C1 segment of cervical spinal cord (tissue), 14 donors: ENCODE measurements at regions not wholly inside any gene's neighbourhood (a gene's known extent, or its start where the extent isn't known, plus 50 kb on each side); places are given as distances from the start of the nearest gene placed in this dataset.
A peak's percentile ranks its signal among the peaks of the same experiment; 100 is the strongest.

Experiments
- DNase-seq, 14 donors: peaks; one replicate each; lab custom pipeline; 2025; lab: John Stamatoyannopoulos, UW

DNA sequence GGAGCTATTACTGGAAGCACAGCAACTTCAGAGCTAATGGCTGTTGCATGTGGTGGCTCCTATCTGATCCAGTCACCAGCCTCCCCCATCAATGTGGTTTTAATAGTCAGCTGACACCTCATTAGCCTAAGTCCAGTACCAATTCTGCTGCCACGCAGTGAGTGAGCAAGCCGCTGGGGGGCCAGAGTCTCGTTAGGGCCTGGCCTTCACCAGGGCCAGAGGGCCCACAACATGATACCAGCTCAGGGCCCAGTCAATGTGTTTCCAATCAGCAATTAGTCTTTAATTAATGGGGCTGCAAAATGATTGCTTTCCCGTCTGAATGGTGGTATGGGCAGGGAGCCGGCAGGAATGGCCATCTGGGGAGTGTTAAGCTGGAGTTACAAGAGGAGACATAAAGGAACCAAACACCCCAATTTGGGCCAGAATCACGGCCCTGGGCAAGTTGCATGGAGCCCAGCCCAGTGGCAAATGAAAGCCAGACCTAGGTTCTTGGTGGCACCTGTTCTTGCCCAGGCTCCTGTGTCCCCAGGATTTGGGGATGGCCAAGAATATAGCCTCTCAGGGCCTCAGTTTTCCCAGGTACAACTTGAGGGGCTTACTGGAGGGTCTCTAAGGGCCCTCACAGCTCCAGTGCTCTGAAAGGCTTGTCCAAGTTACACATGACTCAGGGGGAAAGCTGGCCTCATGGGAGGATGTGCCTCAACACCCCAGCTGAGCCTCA, 119.2 kb downstream of the EFNB1 start:
- DNase-seq = no peak

DNA sequence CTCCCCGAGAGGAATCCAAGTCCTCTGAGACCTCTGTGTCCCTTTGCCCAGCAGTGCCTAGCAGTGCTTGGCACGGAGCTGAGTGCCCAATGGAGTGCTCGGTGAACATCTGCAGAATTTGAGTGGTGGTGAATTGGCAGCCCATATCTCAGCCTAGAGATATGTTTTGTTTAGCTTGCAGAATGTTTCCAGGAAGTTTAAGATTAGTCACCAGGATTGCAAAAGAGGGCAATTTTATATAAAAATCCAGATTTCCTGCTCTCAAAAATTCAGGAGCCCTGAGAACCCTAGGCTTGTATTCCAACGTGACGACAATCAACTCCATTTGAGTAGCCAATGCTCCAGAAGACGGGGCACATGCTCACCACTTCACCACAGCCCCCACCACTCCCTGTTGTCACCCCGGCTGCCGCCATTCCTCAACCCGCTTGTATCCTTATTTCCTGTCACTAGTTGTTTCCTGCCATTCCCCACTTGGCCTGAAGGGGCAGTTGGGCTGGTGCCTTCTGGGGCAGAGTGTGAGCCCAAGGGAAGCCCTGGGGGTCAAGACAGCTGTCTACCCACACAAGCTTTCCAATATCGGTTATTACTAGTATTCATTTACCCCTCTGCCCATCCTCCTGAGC, 116.9 kb downstream of the EFNB1 start:
- DNase-seq = no peak

DNA sequence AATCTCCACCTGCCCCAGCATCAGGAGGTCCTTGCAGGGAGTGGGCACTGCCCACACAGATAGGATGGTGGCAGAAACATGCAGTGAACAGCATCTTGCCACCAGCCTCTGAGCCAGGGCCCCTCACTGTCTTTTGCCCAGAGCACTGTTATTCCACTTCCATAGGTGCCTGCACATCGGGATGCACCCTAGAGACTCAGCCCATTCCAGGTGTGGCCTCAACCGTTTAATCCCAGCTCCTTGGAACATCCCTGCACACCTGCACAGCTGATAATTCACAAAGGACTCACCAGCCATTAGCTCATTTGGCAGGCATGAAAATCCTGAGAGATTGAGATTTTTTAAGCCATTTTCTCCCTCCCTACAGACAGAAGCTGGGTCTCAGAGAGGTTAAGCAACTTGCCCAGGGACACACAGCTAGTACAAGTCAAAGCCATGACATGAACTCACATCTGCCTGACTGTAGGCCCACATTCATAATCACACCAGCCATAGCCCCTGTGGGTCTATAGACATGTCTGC, 116.3 kb downstream of the EFNB1 start:
- no peak for DNase-seq

DNA sequence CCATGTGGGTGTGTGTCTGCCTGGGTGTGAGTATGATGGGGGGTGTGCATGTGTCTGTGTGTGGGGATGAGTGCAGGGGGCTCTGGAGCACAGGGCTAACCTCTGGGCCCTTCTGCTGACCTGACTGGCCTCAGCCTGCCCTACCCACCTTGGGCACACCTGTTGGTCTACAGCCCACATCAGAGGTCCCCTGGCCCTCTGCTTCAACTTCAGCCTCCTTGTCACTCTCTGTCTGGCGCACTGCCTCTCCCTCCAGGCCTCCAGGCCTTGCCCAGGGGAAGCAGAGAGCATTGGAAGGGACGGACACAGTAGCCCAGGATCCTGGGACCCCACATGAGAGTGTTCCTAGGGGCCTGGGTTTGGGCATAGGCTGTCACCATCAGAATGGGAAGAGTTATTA, 115.4 kb downstream of the EFNB1 start:
- DNase-seq = no peak

DNA sequence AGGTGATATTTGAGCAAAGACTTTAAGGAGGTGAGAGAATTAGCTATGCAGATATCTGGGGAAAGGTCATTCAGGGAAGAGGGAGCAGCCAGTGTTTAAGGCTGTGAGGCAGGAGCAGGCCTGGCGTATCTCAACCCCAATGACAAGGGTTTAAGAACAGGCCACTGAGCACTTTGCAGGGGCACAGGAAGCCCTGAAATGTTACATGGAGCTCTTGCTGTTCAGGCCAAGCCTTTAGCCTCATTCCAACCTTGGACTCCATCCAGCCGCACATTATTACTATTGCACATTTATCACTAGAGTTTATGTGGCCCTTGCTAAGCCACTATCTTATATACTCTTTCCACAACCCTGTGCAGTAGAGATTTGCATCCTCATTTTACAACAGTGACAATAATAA, 114.0 kb downstream of the EFNB1 start:
- no peak for DNase-seq

DNA sequence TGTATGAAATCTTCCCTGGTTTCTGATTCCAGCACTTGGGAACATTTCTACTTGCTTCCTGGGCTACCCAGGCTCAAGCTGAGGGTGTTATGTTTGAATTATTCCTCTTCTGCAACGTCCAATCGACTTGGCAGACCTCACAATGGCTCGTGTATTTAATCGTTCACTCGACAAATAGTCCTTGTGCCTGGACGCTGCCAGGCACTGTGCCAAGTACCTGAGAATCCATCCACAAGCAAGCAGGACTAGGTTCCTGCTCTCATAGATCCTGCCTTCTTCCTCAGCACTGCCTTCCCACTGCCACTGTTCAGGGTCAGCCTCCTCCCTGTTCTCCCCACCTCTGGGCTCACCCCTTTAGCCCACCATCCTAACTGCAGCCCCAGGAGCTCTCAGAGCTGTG, 113.3 kb downstream of the EFNB1 start:
- no peak for DNase-seq

DNA sequence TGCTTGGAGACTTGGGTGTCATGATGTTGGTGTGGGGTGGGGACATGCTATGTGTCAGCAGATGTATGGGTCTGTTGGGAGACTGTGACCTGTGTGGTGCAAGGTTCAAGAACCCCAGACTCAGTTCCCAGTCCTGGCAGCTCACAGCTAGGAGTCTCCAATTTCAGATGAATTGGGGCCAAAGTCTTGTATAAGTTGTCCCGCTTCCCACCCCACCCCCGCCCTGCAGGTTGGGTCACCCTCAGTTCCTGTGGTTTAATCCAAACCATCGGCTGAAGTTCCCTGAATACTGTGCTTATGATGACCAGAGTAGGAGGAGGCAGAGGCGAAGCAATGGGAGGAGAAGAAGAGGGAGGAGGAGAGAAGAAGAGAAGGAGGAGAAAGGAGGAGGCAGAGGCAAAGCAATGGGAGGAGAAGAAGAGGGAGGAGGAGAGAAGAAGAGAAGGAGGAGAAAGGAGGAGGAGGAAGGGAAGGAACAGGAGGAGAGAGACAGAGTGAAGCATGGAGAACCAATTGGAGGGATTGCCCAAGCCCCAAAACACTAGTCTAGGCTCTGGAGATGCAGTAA, 112.6 kb downstream of the EFNB1 start:
- no peak for DNase-seq

DNA sequence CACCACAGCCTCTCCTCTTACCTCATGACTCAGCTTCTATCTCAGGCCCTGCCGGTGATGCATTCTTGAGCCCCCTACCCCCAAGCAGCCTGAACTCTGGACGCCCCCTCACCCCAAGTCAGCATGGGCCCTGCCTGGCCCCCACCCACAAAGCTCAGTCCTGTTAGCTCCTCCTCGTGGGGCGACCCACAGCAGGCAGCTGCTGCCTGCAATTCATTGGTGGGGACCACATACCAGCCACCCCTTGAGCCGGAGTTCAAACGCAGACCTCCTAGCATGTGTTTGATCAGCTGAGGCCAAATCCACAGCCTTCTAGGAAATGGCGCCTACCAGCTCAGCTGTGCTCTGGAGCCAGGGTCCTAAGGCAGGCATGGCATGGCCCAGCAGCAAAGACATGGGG, 111.8 kb downstream of the EFNB1 start:
- no peak for DNase-seq

DNA sequence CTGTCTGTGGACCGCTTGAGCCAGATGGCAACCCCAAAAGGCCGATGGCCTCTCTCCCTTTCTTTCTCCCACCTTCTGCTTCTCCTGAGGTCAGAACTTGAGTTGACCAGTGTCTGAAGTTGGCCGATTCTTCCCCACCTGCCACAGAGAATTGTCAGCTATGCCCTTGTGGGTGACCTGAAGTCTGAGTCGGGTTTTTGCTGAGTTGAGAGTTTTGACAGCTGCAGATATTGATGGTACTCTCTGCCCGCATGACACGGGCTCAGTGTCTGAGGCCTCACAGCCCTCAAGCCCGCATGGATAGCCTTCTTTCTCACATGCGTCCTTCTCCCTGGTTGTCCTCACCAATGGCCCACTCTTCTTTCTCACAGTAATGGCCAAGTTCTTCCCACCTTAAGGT, 111.0 kb downstream of the EFNB1 start:
- DNase-seq = no peak

DNA sequence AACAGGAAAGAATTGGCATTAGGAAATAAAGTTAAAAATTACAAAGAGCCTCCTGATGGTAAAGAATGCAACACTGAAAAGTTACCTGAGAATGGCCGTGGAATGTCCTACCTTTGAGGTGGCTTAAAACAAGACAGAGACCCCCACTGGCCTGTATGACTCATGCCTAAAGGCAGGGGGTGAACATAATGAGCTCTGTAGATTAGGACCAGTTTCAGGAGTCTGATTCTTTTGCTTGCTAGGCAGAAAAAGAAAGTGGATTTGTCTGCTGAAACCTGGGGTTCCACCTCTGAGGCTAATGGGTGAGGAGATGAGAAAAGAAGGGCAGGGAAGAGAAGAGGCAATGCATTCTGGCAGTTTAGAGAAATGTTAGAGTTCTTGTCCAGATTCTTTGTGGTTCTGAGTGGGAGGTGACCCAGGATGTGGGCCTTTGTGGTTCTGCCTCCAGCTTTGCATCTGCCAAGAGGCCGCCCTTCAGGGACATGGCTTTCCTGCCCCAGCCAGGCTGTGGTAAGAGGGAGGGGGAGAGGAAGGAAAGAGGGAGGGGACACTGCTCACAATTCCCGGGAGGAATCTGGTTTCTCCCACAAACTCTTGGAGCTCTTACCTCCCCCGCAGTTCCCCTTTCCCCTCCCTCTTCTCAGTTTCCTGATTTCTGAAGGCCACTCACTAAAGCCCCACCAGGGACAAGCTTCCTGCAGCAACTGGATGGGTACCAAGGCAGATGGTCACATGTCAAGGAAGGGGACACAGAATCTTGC, 109.6 kb downstream of the EFNB1 start:
- no peak for DNase-seq

DNA sequence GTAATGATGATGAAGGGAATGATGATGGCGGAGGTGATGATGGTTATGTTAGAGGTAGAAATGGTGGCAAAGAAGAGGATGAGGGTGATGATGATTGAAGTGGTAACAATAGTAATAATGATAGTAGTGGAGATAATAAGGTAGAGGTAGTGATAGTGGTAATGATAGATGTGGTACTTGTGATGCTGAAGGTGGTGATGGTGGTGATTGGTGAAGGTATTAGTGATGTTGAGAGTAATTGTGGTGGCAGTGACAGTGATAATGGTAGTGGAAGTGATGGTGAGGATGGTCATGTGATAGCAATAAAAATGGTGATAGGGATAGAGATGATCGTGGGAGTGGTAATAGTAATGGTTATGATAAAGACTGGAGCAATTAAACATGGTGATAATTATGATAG, 108.8 kb downstream of the EFNB1 start:
- DNase-seq = no peak

DNA sequence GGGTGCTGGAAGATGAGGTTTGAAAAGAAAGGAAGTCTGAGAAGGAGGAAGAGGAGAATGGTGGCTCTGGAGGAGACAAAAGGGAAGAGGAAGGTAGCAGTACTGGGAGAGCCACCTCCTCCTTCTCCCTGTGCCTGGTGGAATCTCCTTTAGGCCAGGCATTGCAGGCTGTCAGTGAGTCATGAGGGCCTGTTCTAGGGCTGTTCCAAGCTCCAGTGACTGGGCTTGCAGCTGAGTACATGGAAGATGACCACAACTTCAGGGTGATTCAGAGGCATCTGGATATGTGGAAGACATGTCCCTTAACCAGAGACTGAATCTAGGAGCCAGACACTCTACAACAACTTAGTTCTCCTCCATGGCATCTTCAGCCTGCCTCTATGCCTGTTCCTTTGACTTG, 107.8 kb downstream of the EFNB1 start:
- no peak for DNase-seq

DNA sequence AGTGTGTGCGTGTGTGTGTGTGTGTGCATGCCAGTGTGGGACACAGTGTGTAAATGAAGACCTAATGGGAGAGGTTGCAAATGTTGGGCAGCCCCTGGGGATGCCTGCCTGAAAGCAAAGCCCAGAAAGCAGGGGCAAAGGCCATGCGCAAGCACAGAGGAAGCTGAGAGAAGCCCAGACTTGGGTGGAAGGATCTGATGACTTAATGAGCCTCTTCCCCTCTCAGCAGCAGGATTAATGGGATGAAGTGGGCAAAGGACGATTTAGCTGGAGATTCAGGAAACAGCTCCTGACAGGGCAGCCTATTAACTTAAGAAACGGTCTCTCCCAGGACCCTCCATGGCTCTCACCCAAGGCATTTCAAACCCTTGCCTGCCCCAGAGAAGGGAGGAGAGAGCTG, 107.3 kb downstream of the EFNB1 start:
- no peak for DNase-seq

DNA sequence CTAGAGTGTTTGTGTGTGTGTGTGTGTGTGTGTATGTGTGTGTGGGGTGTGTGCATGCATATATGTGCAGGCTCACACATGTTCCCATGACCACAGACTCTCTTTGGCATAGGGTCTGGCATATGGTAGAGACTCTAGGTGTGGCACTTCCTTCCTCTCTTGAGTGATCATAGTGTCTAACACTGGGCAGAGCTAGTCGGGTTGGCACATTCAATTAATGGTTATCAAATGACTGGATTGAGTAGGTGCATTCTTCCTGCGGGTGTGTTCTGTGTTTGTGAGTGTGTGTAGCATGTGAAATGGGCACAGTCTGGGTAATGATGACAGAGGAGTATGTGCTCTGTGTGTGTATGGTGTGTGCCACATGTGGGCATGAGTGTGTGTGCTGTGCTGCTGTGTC, 106.5 kb downstream of the EFNB1 start:
- no peak for DNase-seq

DNA sequence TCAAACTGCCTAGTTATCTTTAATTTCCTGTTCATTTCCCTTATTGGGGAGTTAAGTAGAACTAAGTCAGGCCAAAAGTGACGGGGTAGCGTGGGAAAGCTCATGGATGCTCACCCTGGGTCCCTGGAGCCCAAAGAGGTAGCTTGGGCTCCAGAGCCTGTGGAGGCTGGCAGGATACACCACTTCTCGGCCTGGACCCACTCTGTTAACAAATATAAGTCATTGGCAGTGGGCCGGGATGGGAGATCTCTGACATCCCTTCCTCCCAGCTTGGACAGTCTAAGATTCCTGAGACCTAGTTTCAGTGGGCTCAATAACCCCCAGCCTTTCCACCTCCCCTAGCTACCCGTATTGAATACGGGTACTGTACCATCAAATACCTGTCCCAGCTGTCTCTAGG, 106.1 kb downstream of the EFNB1 start:
- no peak for DNase-seq

DNA sequence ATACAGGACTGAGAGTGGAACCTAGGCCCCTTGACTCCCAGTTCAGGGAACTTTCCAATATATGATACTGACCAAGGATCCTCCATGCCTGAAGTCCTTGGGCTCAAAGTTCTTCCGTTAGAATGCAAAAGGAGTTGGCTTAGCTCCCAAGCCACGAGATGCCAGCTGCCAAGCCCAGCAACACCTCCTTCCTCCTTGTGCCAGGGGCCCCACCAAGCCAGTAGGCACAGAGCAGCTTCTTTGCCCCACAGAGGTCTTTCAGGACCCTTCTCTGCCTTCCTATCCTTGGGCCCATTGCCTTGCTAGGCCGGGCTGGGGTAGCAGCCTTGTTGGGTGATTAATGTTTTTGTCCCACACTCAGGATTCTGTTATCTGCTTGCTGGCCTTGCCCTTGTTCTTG, 105.6 kb downstream of the EFNB1 start:
- DNase-seq = no peak

DNA sequence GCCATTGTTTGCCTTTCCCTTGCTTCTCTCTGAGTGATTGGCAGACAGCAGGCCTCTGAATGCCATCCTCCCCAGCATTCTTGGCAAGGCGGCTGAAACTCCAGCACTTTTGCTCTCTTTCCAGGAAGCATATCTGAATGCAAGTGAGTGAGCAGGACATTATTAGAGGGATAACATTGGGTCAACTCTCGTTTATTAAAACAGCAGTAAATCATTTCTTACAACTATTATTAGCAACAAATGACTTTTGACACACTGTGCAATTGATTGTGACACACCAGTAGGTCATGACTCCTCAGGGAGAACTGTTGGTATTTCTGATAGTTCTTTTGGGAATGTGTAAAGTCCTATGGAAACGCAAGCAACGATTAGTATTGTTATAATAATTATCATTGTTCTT, 103.8 kb downstream of the EFNB1 start:
- peak in 1 of 14 donors; percentile 2 for DNase-seq

DNA sequence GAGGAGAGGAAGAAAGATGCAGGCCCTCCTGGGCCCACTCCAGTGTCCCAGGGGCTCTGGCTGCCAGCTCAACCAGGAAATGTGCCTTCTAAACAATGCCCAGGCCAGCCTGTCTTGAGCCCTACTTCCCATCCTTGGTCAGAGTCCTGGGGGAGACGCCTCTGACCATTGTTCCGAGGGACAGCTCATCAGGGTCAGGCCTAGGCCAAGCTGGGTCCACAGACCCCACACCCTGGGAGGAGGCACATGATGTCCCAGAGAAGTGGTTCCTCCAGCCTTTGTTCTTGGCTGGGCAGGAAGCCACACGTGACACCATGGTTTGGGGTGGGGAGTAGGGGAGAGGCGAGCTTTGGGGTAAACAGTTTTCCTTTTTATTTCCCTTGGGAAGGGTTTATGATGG, 102.5 kb downstream of the EFNB1 start:
- no peak for DNase-seq

DNA sequence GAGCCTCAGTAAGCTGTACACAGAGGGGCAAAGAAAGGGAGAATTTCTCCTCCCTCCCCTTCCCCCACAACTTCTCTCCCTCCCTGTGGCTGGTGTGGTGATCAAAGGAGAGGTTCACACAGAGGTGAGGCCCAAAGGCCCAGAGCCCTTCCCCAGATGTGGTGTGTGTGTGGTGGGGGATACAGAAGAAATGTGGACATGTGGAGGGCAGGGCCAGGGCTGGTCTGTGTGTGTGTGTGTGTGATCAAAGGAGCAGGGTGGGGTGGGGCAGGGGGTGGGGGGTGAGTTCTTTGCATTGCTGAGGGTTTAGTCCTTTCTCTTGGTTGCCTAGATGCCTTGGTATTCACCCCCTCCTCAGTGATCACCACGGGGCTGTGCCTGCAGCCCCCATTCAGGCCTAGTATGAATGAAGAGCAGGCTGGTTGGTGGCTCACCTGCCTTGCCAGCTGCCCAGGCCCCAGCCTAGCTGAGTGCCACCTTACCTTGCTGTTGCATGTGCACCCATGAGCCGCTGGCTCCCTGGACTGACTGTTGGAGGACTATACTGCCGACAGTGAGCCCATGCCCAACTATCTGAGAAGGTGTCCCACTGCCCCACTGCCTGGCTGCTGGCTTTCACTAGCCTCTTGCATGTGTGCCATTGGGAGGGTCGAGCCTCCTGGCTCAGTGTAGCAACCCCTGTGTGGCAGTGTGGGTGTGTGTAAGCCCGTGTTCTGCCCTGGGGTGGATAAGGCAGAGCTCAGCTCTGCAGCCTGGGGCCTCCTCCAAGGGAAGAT, 101.9 kb downstream of the EFNB1 start:
- no peak for DNase-seq

DNA sequence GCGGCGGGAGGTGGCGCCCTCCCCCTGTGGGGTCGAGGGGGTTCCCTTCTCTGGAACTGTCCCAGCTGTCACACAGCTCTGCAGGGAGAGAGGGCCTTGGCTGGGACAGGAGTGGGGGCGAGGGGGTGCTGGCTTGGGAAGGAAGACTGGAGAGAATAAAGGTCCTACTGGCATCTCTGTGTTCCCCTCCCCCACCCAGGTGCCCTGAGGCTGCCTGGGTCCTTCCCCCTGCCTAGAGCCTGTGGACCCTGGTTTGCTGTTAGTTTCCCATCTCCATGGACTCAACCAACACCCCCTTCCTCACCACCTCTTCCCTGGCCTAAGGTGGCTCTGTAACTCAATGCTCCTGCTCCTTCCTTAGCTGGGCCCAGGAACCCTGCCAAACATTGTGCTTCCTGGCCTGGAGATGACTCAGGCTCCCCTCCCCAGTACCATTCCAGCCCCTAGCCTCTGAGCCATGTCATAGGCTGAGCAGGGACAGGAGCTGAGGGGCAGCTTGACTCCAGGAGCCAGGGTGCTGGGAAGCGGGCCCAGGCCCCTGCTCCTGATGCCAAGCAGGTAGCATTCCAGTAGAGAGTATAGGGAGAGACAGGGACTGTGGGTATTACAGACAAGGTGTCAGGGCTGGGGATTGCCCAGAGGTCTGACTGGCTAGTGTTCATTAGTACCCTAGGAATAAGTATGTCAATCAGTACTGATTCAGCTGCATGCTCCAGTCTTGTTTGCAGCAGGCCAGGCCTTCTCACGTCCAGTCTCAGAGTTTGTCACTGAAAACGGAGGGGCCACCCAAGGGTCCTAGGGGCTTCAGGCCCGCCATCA, 100.7 kb downstream of the EFNB1 start:
- DNase-seq = peak in 1 of 14 donors; percentile 2

DNA sequence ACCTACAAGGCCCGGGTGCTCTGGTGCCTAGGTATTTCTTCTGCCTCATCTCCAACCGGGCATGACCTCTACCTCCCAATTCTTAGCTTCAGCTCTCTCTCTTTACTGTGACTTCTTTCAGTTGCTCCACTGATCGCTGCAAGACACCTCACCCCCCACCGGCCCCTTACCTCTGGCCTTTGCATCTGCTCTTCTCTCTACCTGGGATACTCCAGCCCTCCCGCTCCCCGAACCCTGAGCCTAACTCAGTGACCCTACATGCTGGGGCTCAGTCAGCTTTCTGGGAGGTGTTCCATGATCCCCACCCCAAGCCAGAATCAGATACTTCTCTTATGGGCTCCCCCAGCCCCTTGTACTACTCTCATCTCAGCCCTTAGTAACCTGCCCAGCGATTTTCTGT, 99.6 kb downstream of the EFNB1 start:
- DNase-seq = no peak
